ENCODE measurements at regions not wholly inside any gene's neighbourhood (a gene's known extent, or its start where the extent isn't known, plus 50 kb on each side); places are given as distances from the start of the nearest gene placed in this dataset.

DNA sequence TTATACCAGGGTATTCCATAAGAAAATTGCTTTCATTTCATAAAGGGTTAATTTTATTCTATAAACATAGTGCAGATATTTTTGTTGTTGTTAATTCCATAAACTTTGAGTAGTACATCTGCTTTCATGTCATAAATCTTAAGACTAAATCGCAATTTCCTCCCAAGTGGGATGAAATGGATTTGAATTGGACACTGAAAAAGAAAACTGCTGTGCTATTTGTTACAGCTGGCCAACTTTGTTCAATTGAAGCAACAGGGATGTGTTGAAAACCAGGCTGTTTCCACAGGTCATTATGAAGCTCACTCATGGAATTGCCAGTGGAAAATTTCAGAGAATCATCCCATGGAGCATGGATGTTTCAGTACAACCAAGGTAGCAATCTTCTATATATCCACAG, 252.5 kb upstream of the RGS18 start:
- TF ChIP-seq, protein P1, sequence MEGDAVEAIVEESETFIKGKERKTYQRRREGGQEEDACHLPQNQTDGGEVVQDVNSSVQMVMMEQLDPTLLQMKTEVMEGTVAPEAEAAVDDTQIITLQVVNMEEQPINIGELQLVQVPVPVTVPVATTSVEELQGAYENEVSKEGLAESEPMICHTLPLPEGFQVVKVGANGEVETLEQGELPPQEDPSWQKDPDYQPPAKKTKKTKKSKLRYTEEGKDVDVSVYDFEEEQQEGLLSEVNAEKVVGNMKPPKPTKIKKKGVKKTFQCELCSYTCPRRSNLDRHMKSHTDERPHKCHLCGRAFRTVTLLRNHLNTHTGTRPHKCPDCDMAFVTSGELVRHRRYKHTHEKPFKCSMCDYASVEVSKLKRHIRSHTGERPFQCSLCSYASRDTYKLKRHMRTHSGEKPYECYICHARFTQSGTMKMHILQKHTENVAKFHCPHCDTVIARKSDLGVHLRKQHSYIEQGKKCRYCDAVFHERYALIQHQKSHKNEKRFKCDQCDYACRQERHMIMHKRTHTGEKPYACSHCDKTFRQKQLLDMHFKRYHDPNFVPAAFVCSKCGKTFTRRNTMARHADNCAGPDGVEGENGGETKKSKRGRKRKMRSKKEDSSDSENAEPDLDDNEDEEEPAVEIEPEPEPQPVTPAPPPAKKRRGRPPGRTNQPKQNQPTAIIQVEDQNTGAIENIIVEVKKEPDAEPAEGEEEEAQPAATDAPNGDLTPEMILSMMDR (IDR thresholded peaks at IDR 0.05; ENCODE audit: borderline replicate concordance, control extremely low read depth, extremely low read depth, insufficient read depth, missing control alignments): no peak
- DNase-seq (ENCODE audit: low spot score): no peak
- in situ Hi-C loops (cut with MboI; ENCODE audit: low sequenced_read_pairs, unreplicated experiment): no loop called here

DNA sequence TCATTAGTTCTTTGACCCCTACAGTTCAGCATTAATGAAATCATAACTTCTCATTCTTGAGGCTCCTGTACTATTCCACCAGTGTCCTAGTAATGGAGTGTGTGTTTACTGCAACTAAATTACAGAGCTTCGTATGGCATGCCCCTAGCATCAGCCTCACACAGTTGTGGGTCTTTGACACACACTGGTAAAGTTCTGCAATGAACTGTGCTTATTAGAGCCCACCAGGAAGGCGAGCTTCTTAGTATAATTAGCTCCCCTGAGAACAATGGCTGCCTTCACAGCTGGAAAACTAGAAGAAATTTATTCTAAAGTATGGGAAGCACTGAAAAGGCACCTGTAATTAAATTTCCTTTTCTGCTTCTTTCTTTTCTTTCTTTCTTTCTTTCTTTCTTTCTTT, 251.1 kb upstream of the RGS18 start:
- TF ChIP-seq, protein P1 (IDR thresholded peaks at IDR 0.05; ENCODE audit: borderline replicate concordance, control extremely low read depth, extremely low read depth, insufficient read depth, missing control alignments): no peak
- in situ Hi-C loops (cut with MboI; ENCODE audit: low sequenced_read_pairs, unreplicated experiment): no loop called here
- no peak for DNase-seq (ENCODE audit: low spot score)

GRCh38 chr1:191910245-191910644, 248.0 kb upstream of the RGS18 start:
- DNase-seq (ENCODE audit: low spot score): no peak
- in situ Hi-C loops (cut with MboI; ENCODE audit: low sequenced_read_pairs, unreplicated experiment): no loop called here
- TF ChIP-seq, protein P1 (IDR thresholded peaks at IDR 0.05; ENCODE audit: borderline replicate concordance, control extremely low read depth, extremely low read depth, insufficient read depth, missing control alignments): no peak

DNA sequence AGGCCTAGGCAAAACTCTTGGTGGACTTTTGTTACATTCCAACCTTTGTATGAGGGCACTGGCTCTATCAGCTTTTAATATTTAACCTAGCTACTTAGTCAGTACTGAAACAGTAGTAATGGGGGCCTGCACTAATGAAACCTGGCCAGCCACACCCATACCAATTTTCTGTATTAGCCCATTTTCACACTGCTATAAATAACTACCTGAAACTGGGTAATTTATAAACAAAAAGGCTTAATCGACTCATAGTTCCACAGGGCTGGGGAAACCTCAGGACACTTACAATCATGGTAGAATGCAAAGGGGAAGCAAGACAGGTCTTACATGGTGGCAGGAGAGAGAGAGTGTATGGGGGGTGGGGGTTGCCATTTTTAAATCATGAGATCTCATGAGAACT, 245.7 kb upstream of the RGS18 start:
- in situ Hi-C loops (cut with MboI; ENCODE audit: low sequenced_read_pairs, unreplicated experiment): no loop called here
- DNase-seq (ENCODE audit: low spot score): no peak
- TF ChIP-seq, protein P1 (IDR thresholded peaks at IDR 0.05; ENCODE audit: borderline replicate concordance, control extremely low read depth, extremely low read depth, insufficient read depth, missing control alignments): no peak

DNA sequence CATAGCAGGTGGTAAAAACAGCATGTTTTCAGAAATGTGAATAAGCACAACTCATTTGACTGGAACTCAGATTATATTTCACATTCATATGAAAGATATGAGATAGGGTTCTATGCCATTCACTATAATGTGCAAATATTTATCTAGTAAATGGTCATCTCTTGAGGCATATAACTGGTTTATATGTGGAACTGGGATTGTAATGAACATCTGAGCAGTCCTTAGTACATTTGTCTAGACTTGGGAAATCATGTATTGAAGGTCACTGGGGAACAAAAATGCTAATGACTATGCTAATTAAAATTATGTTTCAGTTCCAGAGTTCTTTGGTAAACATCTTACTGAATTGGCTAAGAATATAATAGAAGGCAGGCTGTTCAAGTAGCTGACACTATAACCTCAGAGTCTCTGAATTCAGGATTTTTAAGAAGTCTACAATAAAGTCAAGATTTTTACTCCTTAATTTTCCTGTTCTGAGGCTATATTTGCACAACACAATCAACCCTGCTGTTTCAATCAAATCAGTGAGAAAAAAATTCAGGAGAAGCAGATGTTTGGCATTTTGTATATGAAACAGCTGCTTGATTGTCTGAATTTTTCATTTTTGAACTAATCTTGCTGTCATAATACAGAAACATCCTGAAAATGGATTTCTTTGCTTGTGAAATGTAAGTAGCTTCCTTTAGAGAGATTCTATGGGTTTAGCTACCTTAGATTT, 244.8 kb upstream of the RGS18 start:
- DNase-seq (ENCODE audit: low spot score): no peak
- in situ Hi-C loops (cut with MboI; ENCODE audit: low sequenced_read_pairs, unreplicated experiment): no loop called here
- TF ChIP-seq, protein P1 (IDR thresholded peaks at IDR 0.05; ENCODE audit: borderline replicate concordance, control extremely low read depth, extremely low read depth, insufficient read depth, missing control alignments): no peak

DNA sequence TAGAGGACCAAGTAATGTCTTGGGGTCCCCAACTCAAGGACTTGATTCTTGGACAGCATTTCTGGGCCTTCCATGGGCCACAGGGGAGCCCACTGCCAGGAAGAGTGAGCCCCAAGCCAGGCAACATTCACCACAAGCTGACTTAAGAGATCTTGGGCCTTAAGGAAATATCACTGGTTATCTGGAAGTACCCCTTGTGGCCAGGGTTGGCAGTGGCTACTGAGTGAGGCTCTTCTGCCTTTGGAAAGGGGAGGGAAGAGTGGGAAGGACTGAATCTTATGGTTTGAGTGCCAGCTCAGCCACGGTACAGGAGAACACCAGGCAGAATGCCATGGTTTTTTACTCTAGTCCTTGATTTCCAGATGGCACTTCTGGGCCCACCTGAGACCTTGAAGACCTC, 228.9 kb upstream of the RGS18 start:
- TF ChIP-seq, protein P1 (IDR thresholded peaks at IDR 0.05; ENCODE audit: borderline replicate concordance, control extremely low read depth, extremely low read depth, insufficient read depth, missing control alignments): no peak
- in situ Hi-C loops (cut with MboI; ENCODE audit: low sequenced_read_pairs, unreplicated experiment): no loop called here
- DNase-seq (ENCODE audit: low spot score): no peak

Measured in GM13976 (cell line).